GM23338 (cell line): ENCODE measurements at regions not wholly inside any gene's neighbourhood (a gene's known extent, or its start where the extent isn't known, plus 50 kb on each side); places are given as distances from the start of the nearest gene placed in this dataset.

ENCODE experiments used
- ATAC-seq: fragments of 200-7000 bp; cut with Tn5 transposase; 3 replicates; pipeline ENCODE4 v1.9.1; 2020
- DNase-seq: peaks from one replicate; pipeline ENCODE4 v3.0.0-alpha.2; 2015; ENCODE audit warnings: low spot score
- H2AFZ ChIP-seq: fragments of 200-600 bp; sonication (generic); 2 replicates; pipeline ENCODE4 v1.8.0; 2016; ENCODE audit warnings: antibody characterized with exemption, mild to moderate bottlenecking, moderate library complexity
- H3F3A ChIP-seq: fragments of 200-600 bp; sonication (generic); replicated peaks from 2 replicates; pipeline ENCODE4 v1.8.0; 2017; ENCODE audit warnings: antibody characterized with exemption, mixed run types, low read depth
- H3K27ac ChIP-seq: fragments of 200-600 bp; sonication (generic); 2 replicates; pipeline ENCODE4 v1.6.1; 2016; ENCODE audit warnings: low read depth
- H3K27me3 ChIP-seq: fragments of 200-600 bp; sonication (generic); 2 replicates; pipeline ENCODE4 v1.8.0; 2016; ENCODE audit warnings: mild to moderate bottlenecking, mixed run types, moderate library complexity; ENCODE audit not compliant: insufficient read depth
- H3K36me3 ChIP-seq: fragments of 200-600 bp; sonication (generic); 2 replicates; pipeline ENCODE4 v1.8.0; 2016; ENCODE audit warnings: mild to moderate bottlenecking; ENCODE audit not compliant: insufficient read depth
- H3K4me1 ChIP-seq: fragments of 200-600 bp; sonication (generic); 2 replicates; pipeline ENCODE4 v1.8.0; 2016; ENCODE audit warnings: mild to moderate bottlenecking, moderate library complexity; ENCODE audit not compliant: insufficient read depth
- H3K4me2 ChIP-seq: fragments of 200-600 bp; sonication (generic); 2 replicates; pipeline ENCODE4 v1.7.1; 2017; ENCODE audit warnings: mixed run types
- H3K4me3 ChIP-seq: fragments of 200-600 bp; sonication (generic); 2 replicates; pipeline ENCODE4 v1.6.1; 2016; ENCODE audit warnings: mixed run types
- H3K79me2 ChIP-seq: fragments of 200-600 bp; sonication (generic); replicated peaks from 2 replicates; pipeline ENCODE4 v1.8.0; 2017; ENCODE audit warnings: mild to moderate bottlenecking; ENCODE audit not compliant: insufficient read depth
- H3K9me2 ChIP-seq: fragments of 200-600 bp; sonication (generic); 2 replicates; pipeline ENCODE4 v1.8.0; 2017; ENCODE audit not compliant: insufficient read depth
- H4K20me1 ChIP-seq: fragments of 200-600 bp; sonication (generic); replicated peaks from 2 replicates; pipeline ENCODE4 v1.8.0; 2017; ENCODE audit warnings: mild to moderate bottlenecking; ENCODE audit not compliant: insufficient read depth
- H3K27ac Mint-ChIP-seq: 2 replicates; pipeline ENCODE4 v1.8.0; 2020; ENCODE audit warnings: inconsistent platforms, mild to moderate bottlenecking, moderate library complexity, mixed read lengths
- H3K27me3 Mint-ChIP-seq: 3 replicates; pipeline ENCODE4 v1.8.0; 2022; ENCODE audit warnings: low read depth, mild to moderate bottlenecking, moderate library complexity, mixed read lengths, inconsistent platforms; ENCODE audit not compliant: insufficient read depth, poor library complexity
- H3K36me3 Mint-ChIP-seq: 3 replicates; pipeline ENCODE4 v1.8.0; 2021; ENCODE audit warnings: low read depth, mild to moderate bottlenecking, inconsistent platforms, moderate library complexity, mixed read lengths
- H3K4me1 Mint-ChIP-seq: 3 replicates; pipeline ENCODE4 v1.8.0; 2020; ENCODE audit warnings: mild to moderate bottlenecking, inconsistent platforms, mixed read lengths
- H3K4me3 Mint-ChIP-seq: 3 replicates; pipeline ENCODE4 v1.8.0; 2021; ENCODE audit warnings: moderate library complexity, mild to moderate bottlenecking, inconsistent platforms, mixed read lengths
- H3K9me3 Mint-ChIP-seq: 3 replicates; pipeline ENCODE4 v1.8.0; 2020; ENCODE audit warnings: moderate library complexity, mild to moderate bottlenecking, inconsistent platforms, mixed read lengths
- CREB1 ChIP-seq: fragments of 250-450 bp; sonication (Bioruptor Pico); IDR thresholded peaks from 2 replicates; pipeline ENCODE4 v1.5.0; 2020; ENCODE audit warnings: low read depth, mild to moderate bottlenecking, moderate library complexity
- EZH2 ChIP-seq: fragments of 200-600 bp; sonication (generic); IDR thresholded peaks from one replicate; pipeline ENCODE4 v1.8.0; 2017; ENCODE audit warnings: antibody characterized with exemption, mild to moderate bottlenecking, low read depth; ENCODE audit not compliant: unreplicated experiment
- EZH2phosphoT487 ChIP-seq: fragments of 200-600 bp; sonication (generic); IDR thresholded peaks from one replicate; pipeline ENCODE4 v1.8.1; 2018; ENCODE audit warnings: antibody characterized with exemption; ENCODE audit not compliant: unreplicated experiment
- JUNB ChIP-seq: IDR thresholded peaks from one replicate; pipeline ENCODE4 v1.6.1; 2016; ENCODE audit warnings: antibody characterized with exemption; ENCODE audit not compliant: unreplicated experiment
- NANOG ChIP-seq: IDR thresholded peaks from 2 replicates; pipeline ENCODE4 v1.6.1; 2016; ENCODE audit warnings: antibody characterized with exemption, borderline replicate concordance
- POLR2AphosphoS5 ChIP-seq: IDR thresholded peaks from 2 replicates; pipeline ENCODE4 v1.6.1; 2016; ENCODE audit warnings: antibody characterized with exemption, low read depth
- STAT1 ChIP-seq: IDR thresholded peaks from one replicate; pipeline ENCODE4 v1.6.1; 2016; ENCODE audit warnings: antibody characterized with exemption; ENCODE audit not compliant: unreplicated experiment
- ZNF114 ChIP-seq: fragments of 250-450 bp; sonication (Bioruptor Pico); IDR thresholded peaks from 2 replicates; pipeline ENCODE4 v1.5.0; 2020; ENCODE audit warnings: mild to moderate bottlenecking, moderate library complexity
- ZNF331 ChIP-seq: fragments of 250-450 bp; sonication (Bioruptor Pico); IDR thresholded peaks from 2 replicates; pipeline ENCODE4 v1.5.0; 2020; ENCODE audit warnings: low read depth, mild to moderate bottlenecking, moderate library complexity
- TF ChIP-seq, protein P1 (sequence below): IDR thresholded peaks from one replicate; pipeline ENCODE4 v1.6.1; 2018; ENCODE audit warnings: antibody characterized with exemption; ENCODE audit not compliant: unreplicated experiment
- TF ChIP-seq, protein P2 (sequence below), 2 experiments: fragments of 200-600 bp in 1 of 2; sonication (generic) in 1 of 2; conservative IDR thresholded peaks; 2 replicates each; pipeline versions ENCODE4 v1.5.1 to v1.6.1; 2016 to 2017; ENCODE audit warnings: antibody characterized with exemption in 2 of 2, low read depth in 2 of 2, mild to moderate bottlenecking in 2 of 2, moderate library complexity in 1 of 2
- TF ChIP-seq, protein P3 (sequence below): IDR thresholded peaks from 2 replicates; pipeline ENCODE4 v1.6.1; 2016; ENCODE audit warnings: antibody characterized with exemption
- TF ChIP-seq, protein P4 (sequence below): fragments of 250-450 bp; sonication (Bioruptor Pico); IDR thresholded peaks from 2 replicates; pipeline ENCODE4 v1.5.0; 2020; ENCODE audit warnings: mild to moderate bottlenecking, moderate library complexity

DNA sequence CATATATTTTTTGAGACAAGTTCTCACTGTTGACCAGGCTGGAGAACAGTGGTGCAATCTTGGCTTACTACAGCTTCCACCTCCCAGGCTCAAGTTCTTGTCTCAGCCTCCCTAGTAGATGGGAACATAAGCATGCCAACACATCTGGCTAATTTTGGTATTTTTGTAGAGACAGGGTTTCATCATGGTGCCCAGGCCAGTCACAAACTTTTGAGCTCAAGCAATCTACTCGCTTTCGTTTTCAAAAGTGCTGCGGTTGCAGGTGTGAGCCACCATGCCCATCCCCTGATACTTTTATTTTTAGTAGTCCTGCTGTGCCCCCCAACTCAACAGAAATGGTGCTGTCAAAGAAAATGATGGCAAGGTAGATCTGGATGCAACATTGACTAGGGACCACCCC, 1127.3 kb downstream of the SUCLG1 start:
- H3K4me1 ChIP-seq = no peaks in the 10 kb centered on the region
- TF ChIP-seq, protein P1, sequence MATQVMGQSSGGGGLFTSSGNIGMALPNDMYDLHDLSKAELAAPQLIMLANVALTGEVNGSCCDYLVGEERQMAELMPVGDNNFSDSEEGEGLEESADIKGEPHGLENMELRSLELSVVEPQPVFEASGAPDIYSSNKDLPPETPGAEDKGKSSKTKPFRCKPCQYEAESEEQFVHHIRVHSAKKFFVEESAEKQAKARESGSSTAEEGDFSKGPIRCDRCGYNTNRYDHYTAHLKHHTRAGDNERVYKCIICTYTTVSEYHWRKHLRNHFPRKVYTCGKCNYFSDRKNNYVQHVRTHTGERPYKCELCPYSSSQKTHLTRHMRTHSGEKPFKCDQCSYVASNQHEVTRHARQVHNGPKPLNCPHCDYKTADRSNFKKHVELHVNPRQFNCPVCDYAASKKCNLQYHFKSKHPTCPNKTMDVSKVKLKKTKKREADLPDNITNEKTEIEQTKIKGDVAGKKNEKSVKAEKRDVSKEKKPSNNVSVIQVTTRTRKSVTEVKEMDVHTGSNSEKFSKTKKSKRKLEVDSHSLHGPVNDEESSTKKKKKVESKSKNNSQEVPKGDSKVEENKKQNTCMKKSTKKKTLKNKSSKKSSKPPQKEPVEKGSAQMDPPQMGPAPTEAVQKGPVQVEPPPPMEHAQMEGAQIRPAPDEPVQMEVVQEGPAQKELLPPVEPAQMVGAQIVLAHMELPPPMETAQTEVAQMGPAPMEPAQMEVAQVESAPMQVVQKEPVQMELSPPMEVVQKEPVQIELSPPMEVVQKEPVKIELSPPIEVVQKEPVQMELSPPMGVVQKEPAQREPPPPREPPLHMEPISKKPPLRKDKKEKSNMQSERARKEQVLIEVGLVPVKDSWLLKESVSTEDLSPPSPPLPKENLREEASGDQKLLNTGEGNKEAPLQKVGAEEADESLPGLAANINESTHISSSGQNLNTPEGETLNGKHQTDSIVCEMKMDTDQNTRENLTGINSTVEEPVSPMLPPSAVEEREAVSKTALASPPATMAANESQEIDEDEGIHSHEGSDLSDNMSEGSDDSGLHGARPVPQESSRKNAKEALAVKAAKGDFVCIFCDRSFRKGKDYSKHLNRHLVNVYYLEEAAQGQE = no peak
- TF ChIP-seq ZNF331 (CRISPR knock-in tag) (no peak), EZH2 (no peak), ZNF114 (CRISPR knock-in tag) (no peak), EZH2phosphoT487 (no peak), POLR2AphosphoS5 (no peak), CREB1 (CRISPR knock-in tag) (no peak), STAT1 (no peak), NANOG (no peak), JUNB (no peak)
- TF ChIP-seq, protein P2, sequence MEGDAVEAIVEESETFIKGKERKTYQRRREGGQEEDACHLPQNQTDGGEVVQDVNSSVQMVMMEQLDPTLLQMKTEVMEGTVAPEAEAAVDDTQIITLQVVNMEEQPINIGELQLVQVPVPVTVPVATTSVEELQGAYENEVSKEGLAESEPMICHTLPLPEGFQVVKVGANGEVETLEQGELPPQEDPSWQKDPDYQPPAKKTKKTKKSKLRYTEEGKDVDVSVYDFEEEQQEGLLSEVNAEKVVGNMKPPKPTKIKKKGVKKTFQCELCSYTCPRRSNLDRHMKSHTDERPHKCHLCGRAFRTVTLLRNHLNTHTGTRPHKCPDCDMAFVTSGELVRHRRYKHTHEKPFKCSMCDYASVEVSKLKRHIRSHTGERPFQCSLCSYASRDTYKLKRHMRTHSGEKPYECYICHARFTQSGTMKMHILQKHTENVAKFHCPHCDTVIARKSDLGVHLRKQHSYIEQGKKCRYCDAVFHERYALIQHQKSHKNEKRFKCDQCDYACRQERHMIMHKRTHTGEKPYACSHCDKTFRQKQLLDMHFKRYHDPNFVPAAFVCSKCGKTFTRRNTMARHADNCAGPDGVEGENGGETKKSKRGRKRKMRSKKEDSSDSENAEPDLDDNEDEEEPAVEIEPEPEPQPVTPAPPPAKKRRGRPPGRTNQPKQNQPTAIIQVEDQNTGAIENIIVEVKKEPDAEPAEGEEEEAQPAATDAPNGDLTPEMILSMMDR (conservative IDR thresholded peaks at IDR 0.05; ENCODE audit: low read depth in 2 of 2) = no peak
- TF ChIP-seq, protein P3, sequence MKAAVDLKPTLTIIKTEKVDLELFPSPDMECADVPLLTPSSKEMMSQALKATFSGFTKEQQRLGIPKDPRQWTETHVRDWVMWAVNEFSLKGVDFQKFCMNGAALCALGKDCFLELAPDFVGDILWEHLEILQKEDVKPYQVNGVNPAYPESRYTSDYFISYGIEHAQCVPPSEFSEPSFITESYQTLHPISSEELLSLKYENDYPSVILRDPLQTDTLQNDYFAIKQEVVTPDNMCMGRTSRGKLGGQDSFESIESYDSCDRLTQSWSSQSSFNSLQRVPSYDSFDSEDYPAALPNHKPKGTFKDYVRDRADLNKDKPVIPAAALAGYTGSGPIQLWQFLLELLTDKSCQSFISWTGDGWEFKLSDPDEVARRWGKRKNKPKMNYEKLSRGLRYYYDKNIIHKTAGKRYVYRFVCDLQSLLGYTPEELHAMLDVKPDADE = no peak
- TF ChIP-seq, protein P4, sequence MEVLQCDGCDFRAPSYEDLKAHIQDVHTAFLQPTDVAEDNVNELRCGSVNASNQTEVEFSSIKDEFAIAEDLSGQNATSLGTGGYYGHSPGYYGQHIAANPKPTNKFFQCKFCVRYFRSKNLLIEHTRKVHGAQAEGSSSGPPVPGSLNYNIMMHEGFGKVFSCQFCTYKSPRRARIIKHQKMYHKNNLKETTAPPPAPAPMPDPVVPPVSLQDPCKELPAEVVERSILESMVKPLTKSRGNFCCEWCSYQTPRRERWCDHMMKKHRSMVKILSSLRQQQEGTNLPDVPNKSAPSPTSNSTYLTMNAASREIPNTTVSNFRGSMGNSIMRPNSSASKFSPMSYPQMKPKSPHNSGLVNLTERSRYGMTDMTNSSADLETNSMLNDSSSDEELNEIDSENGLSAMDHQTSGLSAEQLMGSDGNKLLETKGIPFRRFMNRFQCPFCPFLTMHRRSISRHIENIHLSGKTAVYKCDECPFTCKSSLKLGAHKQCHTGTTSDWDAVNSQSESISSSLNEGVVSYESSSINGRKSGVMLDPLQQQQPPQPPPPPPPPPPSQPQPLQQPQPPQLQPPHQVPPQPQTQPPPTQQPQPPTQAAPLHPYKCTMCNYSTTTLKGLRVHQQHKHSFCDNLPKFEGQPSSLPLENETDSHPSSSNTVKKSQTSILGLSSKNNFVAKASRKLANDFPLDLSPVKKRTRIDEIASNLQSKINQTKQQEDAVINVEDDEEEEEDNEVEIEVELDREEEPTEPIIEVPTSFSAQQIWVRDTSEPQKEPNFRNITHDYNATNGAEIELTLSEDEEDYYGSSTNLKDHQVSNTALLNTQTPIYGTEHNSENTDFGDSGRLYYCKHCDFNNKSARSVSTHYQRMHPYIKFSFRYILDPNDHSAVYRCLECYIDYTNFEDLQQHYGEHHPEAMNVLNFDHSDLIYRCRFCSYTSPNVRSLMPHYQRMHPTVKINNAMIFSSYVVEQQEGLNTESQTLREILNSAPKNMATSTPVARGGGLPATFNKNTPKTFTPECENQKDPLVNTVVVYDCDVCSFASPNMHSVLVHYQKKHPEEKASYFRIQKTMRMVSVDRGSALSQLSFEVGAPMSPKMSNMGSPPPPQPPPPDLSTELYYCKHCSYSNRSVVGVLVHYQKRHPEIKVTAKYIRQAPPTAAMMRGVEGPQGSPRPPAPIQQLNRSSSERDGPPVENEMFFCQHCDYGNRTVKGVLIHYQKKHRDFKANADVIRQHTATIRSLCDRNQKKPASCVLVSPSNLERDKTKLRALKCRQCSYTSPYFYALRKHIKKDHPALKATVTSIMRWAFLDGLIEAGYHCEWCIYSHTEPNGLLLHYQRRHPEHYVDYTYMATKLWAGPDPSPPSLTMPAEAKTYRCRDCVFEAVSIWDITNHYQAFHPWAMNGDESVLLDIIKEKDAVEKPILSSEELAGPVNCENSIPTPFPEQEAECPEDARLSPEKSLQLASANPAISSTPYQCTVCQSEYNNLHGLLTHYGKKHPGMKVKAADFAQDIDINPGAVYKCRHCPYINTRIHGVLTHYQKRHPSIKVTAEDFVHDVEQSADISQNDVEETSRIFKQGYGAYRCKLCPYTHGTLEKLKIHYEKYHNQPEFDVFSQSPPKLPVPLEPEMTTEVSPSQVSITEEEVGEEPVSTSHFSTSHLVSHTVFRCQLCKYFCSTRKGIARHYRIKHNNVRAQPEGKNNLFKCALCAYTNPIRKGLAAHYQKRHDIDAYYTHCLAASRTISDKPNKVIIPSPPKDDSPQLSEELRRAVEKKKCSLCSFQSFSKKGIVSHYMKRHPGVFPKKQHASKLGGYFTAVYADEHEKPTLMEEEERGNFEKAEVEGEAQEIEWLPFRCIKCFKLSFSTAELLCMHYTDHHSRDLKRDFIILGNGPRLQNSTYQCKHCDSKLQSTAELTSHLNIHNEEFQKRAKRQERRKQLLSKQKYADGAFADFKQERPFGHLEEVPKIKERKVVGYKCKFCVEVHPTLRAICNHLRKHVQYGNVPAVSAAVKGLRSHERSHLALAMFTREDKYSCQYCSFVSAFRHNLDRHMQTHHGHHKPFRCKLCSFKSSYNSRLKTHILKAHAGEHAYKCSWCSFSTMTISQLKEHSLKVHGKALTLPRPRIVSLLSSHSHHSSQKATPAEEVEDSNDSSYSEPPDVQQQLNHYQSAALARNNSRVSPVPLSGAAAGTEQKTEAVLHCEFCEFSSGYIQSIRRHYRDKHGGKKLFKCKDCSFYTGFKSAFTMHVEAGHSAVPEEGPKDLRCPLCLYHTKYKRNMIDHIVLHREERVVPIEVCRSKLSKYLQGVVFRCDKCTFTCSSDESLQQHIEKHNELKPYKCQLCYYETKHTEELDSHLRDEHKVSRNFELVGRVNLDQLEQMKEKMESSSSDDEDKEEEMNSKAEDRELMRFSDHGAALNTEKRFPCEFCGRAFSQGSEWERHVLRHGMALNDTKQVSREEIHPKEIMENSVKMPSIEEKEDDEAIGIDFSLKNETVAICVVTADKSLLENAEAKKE (CRISPR knock-in tag) = no peak
- ATAC-seq = no peak

More for the DNA sequence above, 1127.3 kb downstream of the SUCLG1 start:
- Mint-ChIP-seq H3K27me3 (no peaks in the 10 kb centered on the region), H3K4me1 (no peaks in the 10 kb centered on the region), H3K4me3 (no peak overlapping the region), H3K36me3 (no peaks in the 10 kb centered on the region), H3K9me3 (no peaks in the 10 kb centered on the region), H3K27ac (no peak overlapping the region)
- H4K20me1 ChIP-seq = no peaks in the 10 kb centered on the region
- H2AFZ ChIP-seq = no peak overlapping the region
- H3K4me3 ChIP-seq = no peak overlapping the region
- no peaks in the 10 kb centered on the region for H3K79me2 ChIP-seq
- H3K27me3 ChIP-seq = no peaks in the 10 kb centered on the region
- H3K9me2 ChIP-seq = peaks cover 5% of the 10 kb centered on the region; the same call in 1 of the 2 replicates
- DNase-seq = no peak
- no peak overlapping the region for H3K4me2 ChIP-seq
- H3F3A ChIP-seq = no peaks in the 10 kb centered on the region
- H3K27ac ChIP-seq = no peak overlapping the region
- no peaks in the 10 kb centered on the region for H3K36me3 ChIP-seq
